ENCODE measurements at regions not wholly inside any gene's neighbourhood (a gene's known extent, or its start where the extent isn't known, plus 50 kb on each side); places are given as distances from the start of the nearest gene placed in this dataset.

DNA sequence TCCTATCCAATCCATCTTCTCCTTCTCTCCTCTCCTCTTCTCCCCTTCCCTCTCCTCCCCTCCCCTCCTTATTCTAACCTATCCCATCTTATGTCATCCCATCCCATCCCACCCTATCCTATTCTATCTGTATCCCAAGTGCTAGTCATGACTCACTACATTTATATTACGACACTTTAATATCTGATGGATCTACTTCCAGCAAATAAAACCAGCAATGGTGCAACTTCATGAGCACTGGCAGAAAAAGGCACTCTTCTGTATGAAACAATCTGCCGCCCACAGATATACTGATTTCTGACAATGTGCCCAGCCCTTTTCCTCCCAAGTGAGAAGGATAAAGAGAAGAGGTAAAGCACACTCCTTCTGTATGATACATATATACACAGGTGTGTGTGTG lies 86.6 kb upstream of the ANKH start:
- Histone ChIP-seq H3K4me1 (replicated peaks in 1 of 4; ENCODE audit: control insufficient read depth in 3 of 4, insufficient read depth in 4 of 4, low read length in 3 of 4) (peaks cover 2 to 7% (median 5%) of the 10 kb centered on the region in 4 experiments; a peak in 4 of 7 replicates), H3K4me2 (ENCODE audit: insufficient read depth in 1 of 2, low read depth in 2 of 2, low read length in 2 of 2) (no peak overlapping the region), H2BK20ac (ENCODE audit: low read length) (no peak overlapping the region), H3K79me1 (ENCODE audit: low read depth, low read length) (no peaks in the 10 kb centered on the region), H3K79me2 (ENCODE audit: control insufficient read depth in 1 of 2, insufficient read depth in 2 of 2, low read length in 2 of 2) (no peaks in the 10 kb centered on the region), H3K9me3 (ENCODE audit: insufficient read depth in 2 of 2, low read depth in 1 of 2, low read length in 1 of 2) (no peaks in the 10 kb centered on the region; a peak in 1 of 4 replicates), H4K91ac (replicated peaks; ENCODE audit: insufficient read length, low read length) (no peak overlapping the region), H3K27ac (ENCODE audit: low read depth, low read length) (no peak overlapping the region), H3K4ac (replicated peaks; ENCODE audit: insufficient read length, low read depth, low read length) (no peak overlapping the region), H4K20me1 (replicated peaks in 1 of 2; ENCODE audit: control insufficient read depth in 1 of 2, insufficient read depth in 2 of 2, low read length in 2 of 2) (no peaks in the 10 kb centered on the region), H3K9ac (replicated peaks in 1 of 4; ENCODE audit: extremely low read depth in 1 of 4, low read depth in 3 of 4, low read length in 3 of 4) (no peak overlapping the region), H3K18ac (ENCODE audit: extremely low read depth, low read length) (no peak overlapping the region), H3K56ac (replicated peaks; ENCODE audit: insufficient read length, low read depth, low read length) (no peak overlapping the region), H3K23ac (ENCODE audit: insufficient read length) (no peak overlapping the region), H2BK12ac (ENCODE audit: low read depth, low read length) (no peak overlapping the region), H4K5ac (ENCODE audit: insufficient read length, low read depth, low read length) (no peak overlapping the region), H2BK5ac (ENCODE audit: low read depth, low read length) (no peak overlapping the region), H3K14ac (ENCODE audit: insufficient read length) (no peak overlapping the region), H3K23me2 (ENCODE audit: low read depth, low read length) (no peaks in the 10 kb centered on the region), H2BK15ac (ENCODE audit: low read length) (no peak overlapping the region), H2BK120ac (replicated peaks; ENCODE audit: low read depth, low read length) (no peak overlapping the region), H3K36me3 (ENCODE audit: control insufficient read depth in 2 of 4, insufficient read depth in 4 of 4, low read length in 3 of 4) (no peaks in the 10 kb centered on the region), H3K27me3 (replicated peaks in 1 of 4; ENCODE audit: control insufficient read depth in 3 of 4, extremely low read depth in 1 of 4, insufficient read depth in 3 of 4, low read length in 3 of 4) (no peaks in the 10 kb centered on the region), H4K8ac (ENCODE audit: extremely low read depth, insufficient read depth, low read length) (no peak overlapping the region), H2AFZ (ENCODE audit: low read length) (no peak overlapping the region), H3K4me3 (ENCODE audit: extremely low read depth in 1 of 4, insufficient read depth in 2 of 4, low read depth in 3 of 4, low read length in 4 of 4) (no peak overlapping the region), H2AK5ac (ENCODE audit: low read depth, low read length) (no peak overlapping the region)
- DNase-seq (ENCODE audit: low read depth in 1 of 2, low spot score in 2 of 2): no peak
- POLR2A ChIA-PET (ENCODE audit: partially characterized antibody): no interaction called here
- no peak for TF ChIP-seq SP2 (IDR thresholded peaks at IDR 0.05; ENCODE audit: low read length)
- no peak for TF ChIP-seq SIRT6 (IDR thresholded peaks at IDR 0.05; ENCODE audit: low read length)
- FAIRE-seq: no peak
- 84% methylated on average over 2 of the region's 2 CpGs; no CpG with 5 or more reads in 1 of the 2 experiments for WGBS, 2 experiments (ENCODE audit: extremely low coverage in 1 of 2, insufficient coverage in 1 of 2, insufficient read length in 1 of 2, insufficient replicate concordance in 2 of 2, low coverage in 1 of 2, low lambda C conversion rate in 2 of 2, missing lambda C conversion rate in 1 of 2)
- CTCF ChIA-PET (ENCODE audit: partially characterized antibody): interaction anchor here (0.7 to 1.6 kb wide), 4 partner anchors 231 to 326 kb away, joined by 3 to 7 read pairs (median 4); no protein-coding TSS in a partner anchor

Measured in H1 (cell line).